WTC11 (cell line): ENCODE measurements at regions not wholly inside any gene's neighbourhood (a gene's known extent, or its start where the extent isn't known, plus 50 kb on each side); places are given as distances from the start of the nearest gene placed in this dataset.

Experiments
- ATAC-seq: fragments of 200-7000 bp; cut with Tn5 transposase; 2 replicates; pipeline ENCODE4 v1.10.0; 2021; ENCODE audit warnings: mild to moderate bottlenecking, moderate library complexity
- CTCF ChIA-PET: fragments of 300-600 bp; sonication (Branson Sonifier 250); formaldehyde crosslinking; loops from one replicate; lab custom pipeline; 2021; ENCODE audit warnings: antibody characterized with exemption; lab: Charles Lee
- POLR2A ChIA-PET: fragments of 350-600 bp; sonication (Branson Sonifier 250); formaldehyde crosslinking; loops from one replicate; lab custom pipeline; 2021; ENCODE audit warnings: antibody characterized with exemption; lab: Charles Lee
- DNase-seq: peaks from one replicate; pipeline ENCODE4 v3.0.0; 2021; ENCODE audit warnings: low spot score
- H3K27ac Mint-ChIP-seq: 2 replicates; pipeline ENCODE4 v1.8.0; 2021; ENCODE audit warnings: mixed read lengths
- H3K27me3 Mint-ChIP-seq: 2 replicates; pipeline ENCODE4 v1.8.0; 2021; ENCODE audit warnings: low read depth, mild to moderate bottlenecking, moderate library complexity, mixed read lengths
- H3K36me3 Mint-ChIP-seq: 2 replicates; pipeline ENCODE4 v1.8.0; 2021; ENCODE audit warnings: mixed read lengths
- H3K4me1 Mint-ChIP-seq: 2 replicates; pipeline ENCODE4 v1.8.0; 2022; ENCODE audit warnings: mixed read lengths
- H3K4me3 Mint-ChIP-seq: 2 replicates; pipeline ENCODE4 v1.8.0; 2021; ENCODE audit warnings: mild to moderate bottlenecking, moderate library complexity, mixed read lengths
- H3K9me3 Mint-ChIP-seq: 2 replicates; pipeline ENCODE4 v1.8.0; 2021; ENCODE audit warnings: mixed read lengths
- ATF1 ChIP-seq: sonication (generic); formaldehyde crosslinking; IDR thresholded peaks from 2 replicates; pipeline ENCODE4 v1.8.1; 2023; ENCODE audit warnings: mild to moderate bottlenecking, moderate library complexity, missing genetic modification reagents
- CREM ChIP-seq: sonication (generic); formaldehyde crosslinking; IDR thresholded peaks from 2 replicates; pipeline ENCODE4 v1.8.1; 2022; ENCODE audit warnings: mild to moderate bottlenecking, missing genetic modification reagents, moderate library complexity
- ELF4 ChIP-seq: sonication (generic); formaldehyde crosslinking; IDR thresholded peaks from 2 replicates; pipeline ENCODE4 v1.8.1; 2022; ENCODE audit warnings: low read depth, mild to moderate bottlenecking, moderate library complexity, missing genetic modification reagents
- EMX1 ChIP-seq: fragments of 250-450 bp; sonication (Bioruptor Pico); IDR thresholded peaks from 2 replicates; pipeline ENCODE4 v1.8.0; 2021; ENCODE audit warnings: mild to moderate bottlenecking
- ETV6 ChIP-seq: sonication (generic); formaldehyde crosslinking; IDR thresholded peaks from 2 replicates; pipeline ENCODE4 v1.8.1; 2022; ENCODE audit warnings: mild to moderate bottlenecking, missing genetic modification reagents
- FOXJ3 ChIP-seq: sonication (generic); formaldehyde crosslinking; IDR thresholded peaks from 2 replicates; pipeline ENCODE4 v1.9.0; 2021; ENCODE audit warnings: missing genetic modification reagents, mild to moderate bottlenecking, borderline replicate concordance
- FOXK1 ChIP-seq: sonication (generic); formaldehyde crosslinking; IDR thresholded peaks from 2 replicates; pipeline ENCODE4 v1.8.0; 2022; ENCODE audit warnings: mild to moderate bottlenecking, moderate library complexity, missing genetic modification reagents
- JAZF1 ChIP-seq: fragments of 250-450 bp; sonication (Bioruptor Pico); IDR thresholded peaks from 2 replicates; pipeline ENCODE4 v1.9.0; 2021; ENCODE audit warnings: moderate library complexity, mild to moderate bottlenecking, inconsistent platforms
- NFE2L1 ChIP-seq: sonication (generic); formaldehyde crosslinking; IDR thresholded peaks from 2 replicates; pipeline ENCODE4 v1.8.1; 2023; ENCODE audit warnings: missing genetic modification reagents
- OVOL2 ChIP-seq: fragments of 250-450 bp; sonication (Bioruptor Pico); IDR thresholded peaks from 2 replicates; pipeline ENCODE4 v1.9.0; 2021; ENCODE audit warnings: mild to moderate bottlenecking, borderline replicate concordance
- PRRX2 ChIP-seq: fragments of 250-450 bp; sonication (Bioruptor Pico); IDR thresholded peaks from 2 replicates; pipeline ENCODE4 v1.8.0; 2021; ENCODE audit warnings: mild to moderate bottlenecking
- SMAD4 ChIP-seq: sonication (generic); formaldehyde crosslinking; IDR thresholded peaks from 2 replicates; pipeline ENCODE4 v1.8.0; 2022; ENCODE audit warnings: mild to moderate bottlenecking, missing genetic modification reagents
- TEAD4 ChIP-seq: sonication (generic); formaldehyde crosslinking; IDR thresholded peaks from 2 replicates; pipeline ENCODE4 v1.8.0; 2022; ENCODE audit warnings: mild to moderate bottlenecking, missing genetic modification reagents
- ZBTB21 ChIP-seq: sonication (generic); formaldehyde crosslinking; IDR thresholded peaks from 2 replicates; pipeline ENCODE4 v1.8.1; 2023; ENCODE audit warnings: mild to moderate bottlenecking, missing genetic modification reagents, borderline replicate concordance
- ZNF263 ChIP-seq: sonication (generic); formaldehyde crosslinking; IDR thresholded peaks from 2 replicates; pipeline ENCODE4 v1.8.1; 2022; ENCODE audit warnings: low read depth, mild to moderate bottlenecking, moderate library complexity, missing genetic modification reagents
- ZNF671 ChIP-seq: fragments of 250-450 bp; sonication (Bioruptor Pico); IDR thresholded peaks from 2 replicates; pipeline ENCODE4 v1.8.0; 2021; ENCODE audit warnings: mild to moderate bottlenecking
- TF ChIP-seq, protein P1 (sequence below): sonication (generic); formaldehyde crosslinking; IDR thresholded peaks from 2 replicates; pipeline ENCODE4 v1.8.1; 2023; ENCODE audit warnings: mild to moderate bottlenecking, missing genetic modification reagents
- TF ChIP-seq, protein P2 (sequence below): sonication (generic); formaldehyde crosslinking; IDR thresholded peaks from 2 replicates; pipeline ENCODE4 v1.8.0; 2022; ENCODE audit warnings: mild to moderate bottlenecking, missing genetic modification reagents
- TF ChIP-seq, protein P3 (sequence below): sonication (generic); formaldehyde crosslinking; IDR thresholded peaks from 2 replicates; pipeline ENCODE4 v1.8.0; 2022; ENCODE audit warnings: mild to moderate bottlenecking, missing genetic modification reagents
- TF ChIP-seq, protein P4 (sequence below): sonication (generic); formaldehyde crosslinking; IDR thresholded peaks from 2 replicates; pipeline ENCODE4 v1.8.1; 2023; ENCODE audit warnings: mild to moderate bottlenecking, missing genetic modification reagents, moderate library complexity
- TF ChIP-seq, protein P5 (sequence below): sonication (generic); formaldehyde crosslinking; IDR thresholded peaks from 2 replicates; pipeline ENCODE4 v1.8.1; 2022; ENCODE audit warnings: mild to moderate bottlenecking, moderate library complexity, missing genetic modification reagents
- TF ChIP-seq, protein P6 (sequence below): fragments of 250-450 bp; sonication (Bioruptor Pico); IDR thresholded peaks from 2 replicates; pipeline ENCODE4 v2.1.2; 2022; ENCODE audit warnings: mild to moderate bottlenecking, moderate library complexity
- TF ChIP-seq, protein P7 (sequence below): sonication (generic); formaldehyde crosslinking; IDR thresholded peaks from 2 replicates; pipeline ENCODE4 v1.8.0; 2023; ENCODE audit warnings: mild to moderate bottlenecking, missing genetic modification reagents
- TF ChIP-seq, protein P8 (sequence below): sonication (generic); formaldehyde crosslinking; IDR thresholded peaks from 2 replicates; pipeline ENCODE4 v1.8.1; 2023; ENCODE audit warnings: mild to moderate bottlenecking, missing genetic modification reagents

DNA sequence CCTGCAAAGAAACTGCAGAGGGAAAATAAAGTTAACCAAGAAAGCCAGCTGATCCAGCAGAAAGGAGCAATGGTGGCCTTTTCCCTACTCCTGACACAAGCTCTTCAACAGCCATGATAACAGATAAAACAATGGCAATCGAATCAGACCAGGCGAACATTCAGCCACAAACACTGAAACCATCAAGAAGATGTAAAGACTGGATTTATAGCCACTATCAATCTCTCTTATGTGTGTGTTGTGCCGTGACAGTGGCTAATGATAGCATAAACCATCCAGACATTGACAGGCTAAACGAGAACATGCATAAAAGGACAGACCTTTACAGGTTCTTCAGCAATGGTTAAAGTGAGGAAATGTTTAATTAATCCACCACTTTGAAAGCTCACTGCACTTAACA lies 78.1 kb upstream of the RAB4A start:
- Mint-ChIP-seq H3K9me3 (peaks cover 4% of the 10 kb centered on the region; the same call in 1 of the 2 replicates), H3K27ac (peak overlapping the region; percentile 49; the same call in 1 of the 2 replicates), H3K36me3 (no peaks in the 10 kb centered on the region), H3K27me3 (no peaks in the 10 kb centered on the region)
- CTCF ChIA-PET = no interaction called here
- ATAC-seq = no peak
- no peak for DNase-seq
- TF ChIP-seq, protein P1, sequence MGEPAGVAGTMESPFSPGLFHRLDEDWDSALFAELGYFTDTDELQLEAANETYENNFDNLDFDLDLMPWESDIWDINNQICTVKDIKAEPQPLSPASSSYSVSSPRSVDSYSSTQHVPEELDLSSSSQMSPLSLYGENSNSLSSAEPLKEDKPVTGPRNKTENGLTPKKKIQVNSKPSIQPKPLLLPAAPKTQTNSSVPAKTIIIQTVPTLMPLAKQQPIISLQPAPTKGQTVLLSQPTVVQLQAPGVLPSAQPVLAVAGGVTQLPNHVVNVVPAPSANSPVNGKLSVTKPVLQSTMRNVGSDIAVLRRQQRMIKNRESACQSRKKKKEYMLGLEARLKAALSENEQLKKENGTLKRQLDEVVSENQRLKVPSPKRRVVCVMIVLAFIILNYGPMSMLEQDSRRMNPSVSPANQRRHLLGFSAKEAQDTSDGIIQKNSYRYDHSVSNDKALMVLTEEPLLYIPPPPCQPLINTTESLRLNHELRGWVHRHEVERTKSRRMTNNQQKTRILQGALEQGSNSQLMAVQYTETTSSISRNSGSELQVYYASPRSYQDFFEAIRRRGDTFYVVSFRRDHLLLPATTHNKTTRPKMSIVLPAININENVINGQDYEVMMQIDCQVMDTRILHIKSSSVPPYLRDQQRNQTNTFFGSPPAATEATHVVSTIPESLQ (CRISPR knock-in tag) = no peak
- TF ChIP-seq ZBTB21 (no peak), ELF4 (CRISPR knock-in tag) (no peak), SMAD4 (CRISPR knock-in tag) (no peak), JAZF1 (CRISPR knock-in tag) (no peak), FOXK1 (CRISPR knock-in tag) (no peak), NFE2L1 (CRISPR knock-in tag) (no peak), OVOL2 (no peak), FOXJ3 (CRISPR knock-in tag) (no peak), ZNF671 (CRISPR knock-in tag) (no peak), CREM (no peak), ZNF263 (CRISPR knock-in tag) (no peak), PRRX2 (no peak)
- TF ChIP-seq, protein P2, sequence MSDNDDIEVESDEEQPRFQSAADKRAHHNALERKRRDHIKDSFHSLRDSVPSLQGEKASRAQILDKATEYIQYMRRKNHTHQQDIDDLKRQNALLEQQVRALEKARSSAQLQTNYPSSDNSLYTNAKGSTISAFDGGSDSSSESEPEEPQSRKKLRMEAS (CRISPR knock-in tag) = no peak
- TF ChIP-seq, protein P3, sequence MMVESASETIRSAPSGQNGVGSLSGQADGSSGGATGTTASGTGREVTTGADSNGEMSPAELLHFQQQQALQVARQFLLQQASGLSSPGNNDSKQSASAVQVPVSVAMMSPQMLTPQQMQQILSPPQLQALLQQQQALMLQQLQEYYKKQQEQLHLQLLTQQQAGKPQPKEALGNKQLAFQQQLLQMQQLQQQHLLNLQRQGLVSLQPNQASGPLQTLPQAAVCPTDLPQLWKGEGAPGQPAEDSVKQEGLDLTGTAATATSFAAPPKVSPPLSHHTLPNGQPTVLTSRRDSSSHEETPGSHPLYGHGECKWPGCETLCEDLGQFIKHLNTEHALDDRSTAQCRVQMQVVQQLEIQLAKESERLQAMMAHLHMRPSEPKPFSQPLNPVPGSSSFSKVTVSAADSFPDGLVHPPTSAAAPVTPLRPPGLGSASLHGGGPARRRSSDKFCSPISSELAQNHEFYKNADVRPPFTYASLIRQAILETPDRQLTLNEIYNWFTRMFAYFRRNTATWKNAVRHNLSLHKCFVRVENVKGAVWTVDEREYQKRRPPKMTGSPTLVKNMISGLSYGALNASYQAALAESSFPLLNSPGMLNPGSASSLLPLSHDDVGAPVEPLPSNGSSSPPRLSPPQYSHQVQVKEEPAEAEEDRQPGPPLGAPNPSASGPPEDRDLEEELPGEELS (CRISPR knock-in tag) = no peak
- TF ChIP-seq, protein P4, sequence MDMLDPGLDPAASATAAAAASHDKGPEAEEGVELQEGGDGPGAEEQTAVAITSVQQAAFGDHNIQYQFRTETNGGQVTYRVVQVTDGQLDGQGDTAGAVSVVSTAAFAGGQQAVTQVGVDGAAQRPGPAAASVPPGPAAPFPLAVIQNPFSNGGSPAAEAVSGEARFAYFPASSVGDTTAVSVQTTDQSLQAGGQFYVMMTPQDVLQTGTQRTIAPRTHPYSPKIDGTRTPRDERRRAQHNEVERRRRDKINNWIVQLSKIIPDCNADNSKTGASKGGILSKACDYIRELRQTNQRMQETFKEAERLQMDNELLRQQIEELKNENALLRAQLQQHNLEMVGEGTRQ (CRISPR knock-in tag) = no peak
- TF ChIP-seq, protein P5, sequence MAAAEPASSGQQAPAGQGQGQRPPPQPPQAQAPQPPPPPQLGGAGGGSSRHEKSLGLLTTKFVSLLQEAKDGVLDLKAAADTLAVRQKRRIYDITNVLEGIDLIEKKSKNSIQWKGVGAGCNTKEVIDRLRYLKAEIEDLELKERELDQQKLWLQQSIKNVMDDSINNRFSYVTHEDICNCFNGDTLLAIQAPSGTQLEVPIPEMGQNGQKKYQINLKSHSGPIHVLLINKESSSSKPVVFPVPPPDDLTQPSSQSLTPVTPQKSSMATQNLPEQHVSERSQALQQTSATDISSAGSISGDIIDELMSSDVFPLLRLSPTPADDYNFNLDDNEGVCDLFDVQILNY = no peak
- TF ChIP-seq, protein P6, sequence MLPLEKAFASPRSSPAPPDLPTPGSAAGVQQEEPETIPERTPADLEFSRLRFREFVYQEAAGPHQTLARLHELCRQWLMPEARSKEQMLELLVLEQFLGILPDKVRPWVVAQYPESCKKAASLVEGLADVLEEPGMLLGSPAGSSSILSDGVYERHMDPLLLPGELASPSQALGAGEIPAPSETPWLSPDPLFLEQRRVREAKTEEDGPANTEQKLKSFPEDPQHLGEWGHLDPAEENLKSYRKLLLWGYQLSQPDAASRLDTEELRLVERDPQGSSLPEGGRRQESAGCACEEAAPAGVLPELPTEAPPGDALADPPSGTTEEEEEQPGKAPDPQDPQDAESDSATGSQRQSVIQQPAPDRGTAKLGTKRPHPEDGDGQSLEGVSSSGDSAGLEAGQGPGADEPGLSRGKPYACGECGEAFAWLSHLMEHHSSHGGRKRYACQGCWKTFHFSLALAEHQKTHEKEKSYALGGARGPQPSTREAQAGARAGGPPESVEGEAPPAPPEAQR (CRISPR knock-in tag) = no peak
- TF ChIP-seq, all 79 proteins: peak for 0
- H3K4me1 Mint-ChIP-seq = peaks cover 43% of the 10 kb centered on the region
- H3K4me3 Mint-ChIP-seq = no peak overlapping the region
- POLR2A ChIA-PET = no interaction called here

DNA sequence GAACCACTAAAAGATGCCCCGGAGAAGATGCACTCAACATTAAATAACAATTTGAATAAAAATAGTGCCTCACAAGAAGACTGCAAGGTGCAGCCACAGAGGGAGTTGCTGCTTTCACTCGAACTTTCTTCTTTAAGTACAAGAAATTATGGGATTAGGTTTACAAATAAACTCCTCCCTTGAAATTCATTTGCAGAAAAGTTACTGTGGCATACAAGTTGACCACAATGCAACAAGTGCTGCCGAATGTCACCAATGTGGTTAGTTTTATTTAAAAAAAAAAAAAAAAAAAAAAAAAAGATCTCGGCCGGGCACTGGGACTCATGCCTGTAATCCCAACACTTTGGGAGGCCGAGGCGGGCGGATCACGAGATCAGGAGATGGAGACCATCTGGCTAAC lies 76.8 kb upstream of the RAB4A start:
- Mint-ChIP-seq H3K36me3 (no peaks in the 10 kb centered on the region), H3K27ac (no peak overlapping the region), H3K9me3 (peaks cover 4% of the 10 kb centered on the region; the same call in 1 of the 2 replicates), H3K4me3 (no peak overlapping the region), H3K4me1 (peaks cover 43% of the 10 kb centered on the region), H3K27me3 (no peaks in the 10 kb centered on the region)
- TF ChIP-seq, protein P7, sequence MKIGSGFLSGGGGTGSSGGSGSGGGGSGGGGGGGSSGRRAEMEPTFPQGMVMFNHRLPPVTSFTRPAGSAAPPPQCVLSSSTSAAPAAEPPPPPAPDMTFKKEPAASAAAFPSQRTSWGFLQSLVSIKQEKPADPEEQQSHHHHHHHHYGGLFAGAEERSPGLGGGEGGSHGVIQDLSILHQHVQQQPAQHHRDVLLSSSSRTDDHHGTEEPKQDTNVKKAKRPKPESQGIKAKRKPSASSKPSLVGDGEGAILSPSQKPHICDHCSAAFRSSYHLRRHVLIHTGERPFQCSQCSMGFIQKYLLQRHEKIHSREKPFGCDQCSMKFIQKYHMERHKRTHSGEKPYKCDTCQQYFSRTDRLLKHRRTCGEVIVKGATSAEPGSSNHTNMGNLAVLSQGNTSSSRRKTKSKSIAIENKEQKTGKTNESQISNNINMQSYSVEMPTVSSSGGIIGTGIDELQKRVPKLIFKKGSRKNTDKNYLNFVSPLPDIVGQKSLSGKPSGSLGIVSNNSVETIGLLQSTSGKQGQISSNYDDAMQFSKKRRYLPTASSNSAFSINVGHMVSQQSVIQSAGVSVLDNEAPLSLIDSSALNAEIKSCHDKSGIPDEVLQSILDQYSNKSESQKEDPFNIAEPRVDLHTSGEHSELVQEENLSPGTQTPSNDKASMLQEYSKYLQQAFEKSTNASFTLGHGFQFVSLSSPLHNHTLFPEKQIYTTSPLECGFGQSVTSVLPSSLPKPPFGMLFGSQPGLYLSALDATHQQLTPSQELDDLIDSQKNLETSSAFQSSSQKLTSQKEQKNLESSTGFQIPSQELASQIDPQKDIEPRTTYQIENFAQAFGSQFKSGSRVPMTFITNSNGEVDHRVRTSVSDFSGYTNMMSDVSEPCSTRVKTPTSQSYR = no peak
- TF ChIP-seq ETV6 (CRISPR knock-in tag) = no peak
- TF ChIP-seq ATF1 = no peak
- TF ChIP-seq, protein P8, sequence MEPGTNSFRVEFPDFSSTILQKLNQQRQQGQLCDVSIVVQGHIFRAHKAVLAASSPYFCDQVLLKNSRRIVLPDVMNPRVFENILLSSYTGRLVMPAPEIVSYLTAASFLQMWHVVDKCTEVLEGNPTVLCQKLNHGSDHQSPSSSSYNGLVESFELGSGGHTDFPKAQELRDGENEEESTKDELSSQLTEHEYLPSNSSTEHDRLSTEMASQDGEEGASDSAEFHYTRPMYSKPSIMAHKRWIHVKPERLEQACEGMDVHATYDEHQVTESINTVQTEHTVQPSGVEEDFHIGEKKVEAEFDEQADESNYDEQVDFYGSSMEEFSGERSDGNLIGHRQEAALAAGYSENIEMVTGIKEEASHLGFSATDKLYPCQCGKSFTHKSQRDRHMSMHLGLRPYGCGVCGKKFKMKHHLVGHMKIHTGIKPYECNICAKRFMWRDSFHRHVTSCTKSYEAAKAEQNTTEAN = no peak
- TF ChIP-seq EMX1 (CRISPR knock-in tag) = no peak
- no peak for TF ChIP-seq CREM
- no peak for TF ChIP-seq TEAD4 (CRISPR knock-in tag)
- CTCF ChIA-PET = no interaction called here
- DNase-seq (no peak), ATAC-seq (no peak)
- POLR2A ChIA-PET = no interaction called here
